Caco-2 (cell line): ENCODE measurements at regions not wholly inside any gene's neighbourhood (a gene's known extent, or its start where the extent isn't known, plus 50 kb on each side); places are given as distances from the start of the nearest gene placed in this dataset.

ENCODE experiments used
- BruUV-seq: library from RNA; stranded (reverse); fragments of 400-500 nt; replicated peaks from 2 replicates; lab custom pipeline; 2021; lab: Mats Ljungman, UMichigan
- CTCF ChIA-PET: fragments of 300-600 bp; sonication (Branson Sonifier 250); formaldehyde crosslinking; loops from one replicate; lab custom pipeline; 2022; ENCODE audit warnings: antibody characterized with exemption; lab: Charles Lee
- POLR2A ChIA-PET: fragments of 300-600 bp; sonication (Branson Sonifier 250); formaldehyde crosslinking; loops from one replicate; lab custom pipeline; 2022; ENCODE audit warnings: antibody characterized with exemption; lab: Charles Lee
- DNase-seq, 2 experiments: peaks; one replicate each; pipeline versions ENCODE4 v3.0.0 to v3.0.0-alpha.2; 2020 to 2022
- H3K27me3 ChIP-seq: replicated peaks from 2 replicates; pipeline ENCODE4 v1.6.0; 2011; ENCODE audit warnings: low read length; ENCODE audit not compliant: control insufficient read depth, insufficient read depth
- H3K36me3 ChIP-seq: 2 replicates; pipeline ENCODE4 v1.5.1; 2011; ENCODE audit warnings: low read length; ENCODE audit not compliant: control insufficient read depth, insufficient read depth
- H3K4me1 ChIP-seq: fragments of 250-450 bp; sonication (Bioruptor Pico); 2 replicates; pipeline ENCODE4 v1.5.1; 2020; ENCODE audit warnings: mild to moderate bottlenecking
- H3K4me3 ChIP-seq: 2 replicates; pipeline ENCODE4 v1.5.1; 2011; ENCODE audit warnings: low read depth, mild to moderate bottlenecking, control low read depth, low read length
- H3K9me3 ChIP-seq: fragments of 250-450 bp; sonication (Bioruptor Pico); 2 replicates; pipeline ENCODE4 v1.5.1; 2020; ENCODE audit warnings: mild to moderate bottlenecking, moderate library complexity
- H3K27ac Mint-ChIP-seq: one replicate; pipeline ENCODE4 v1.8.0; 2022; ENCODE audit warnings: mixed read lengths; ENCODE audit not compliant: unreplicated experiment
- H3K27me3 Mint-ChIP-seq: one replicate; pipeline ENCODE4 v1.8.0; 2022; ENCODE audit warnings: mixed read lengths; ENCODE audit not compliant: insufficient read depth, unreplicated experiment
- H3K36me3 Mint-ChIP-seq: one replicate; pipeline ENCODE4 v1.8.0; 2022; ENCODE audit warnings: mild to moderate bottlenecking, mixed read lengths; ENCODE audit not compliant: insufficient read depth, unreplicated experiment
- H3K4me1 Mint-ChIP-seq: one replicate; pipeline ENCODE4 v1.8.0; 2022; ENCODE audit warnings: low read depth, mixed read lengths; ENCODE audit not compliant: unreplicated experiment
- H3K4me3 Mint-ChIP-seq: one replicate; pipeline ENCODE4 v1.8.0; 2022; ENCODE audit warnings: mild to moderate bottlenecking, moderate library complexity, mixed read lengths; ENCODE audit not compliant: unreplicated experiment
- H3K9me3 Mint-ChIP-seq: one replicate; pipeline ENCODE4 v1.8.0; 2022; ENCODE audit warnings: mixed read lengths; ENCODE audit not compliant: unreplicated experiment
- CTCF ChIP-seq, 2 experiments: fragments of 200-600 bp in 1 of 2; IDR thresholded peaks; 1 replicate in 1 of 2; 2 replicates in 1 of 2; pipeline versions ENCODE4 v1.5.1 to v1.8.0; 2011 to 2022; ENCODE audit warnings: antibody characterized with exemption in 1 of 2, control low read depth in 1 of 2, inconsistent platforms in 1 of 2, low read depth in 1 of 2, low read length in 1 of 2, mild to moderate bottlenecking in 1 of 2, moderate library complexity in 1 of 2; ENCODE audit not compliant: insufficient read depth in 1 of 2, severe bottlenecking in 1 of 2, unreplicated experiment in 1 of 2
- intact Hi-C: fragments of 100-400 bp; cut with micrococcal nuclease; formaldehyde crosslinking; loops from one replicate; pipeline ENCODE4 v1.10.0; 2022; ENCODE audit not compliant: unreplicated experiment

- Mint-ChIP-seq H3K27ac (no peak overlapping the region), H3K4me1 (no peaks in the 10 kb centered on the region)
- intact Hi-C loops, result no loop called here
Observed at GRCh38 chrX:40383360-40383759, 197.4 kb upstream of the ATP6AP2 start.

GRCh38 chrX:40380655-40381488 lies 199.9 kb upstream of the ATP6AP2 start:
- no peak for DNase-seq
- Histone ChIP-seq H3K27me3 (no peaks in the 10 kb centered on the region), H3K9me3 (no peaks in the 10 kb centered on the region), H3K36me3 (no peaks in the 10 kb centered on the region), H3K4me3 (no peak overlapping the region), H3K4me1 (no peaks in the 10 kb centered on the region)
- TF ChIP-seq CTCF (IDR thresholded peaks at IDR 0.05; ENCODE audit: insufficient read depth in 1 of 2, low read depth in 1 of 2, low read length in 1 of 2, severe bottlenecking in 1 of 2, unreplicated experiment in 1 of 2), result no peak
- Mint-ChIP-seq H3K4me3 (no peak overlapping the region), H3K27ac (no peak overlapping the region), H3K36me3 (no peaks in the 10 kb centered on the region), H3K27me3 (no peaks in the 10 kb centered on the region), H3K4me1 (no peaks in the 10 kb centered on the region), H3K9me3 (no peaks in the 10 kb centered on the region)
- no TSS peak for BruUV-seq
- POLR2A ChIA-PET, result no interaction called here
- CTCF ChIA-PET, result interaction anchor here (0.7 kb wide), 1 partner anchor 291 kb away, joined by 3 read pairs; no protein-coding TSS in a partner anchor
- intact Hi-C loops, result no loop called here

More at GRCh38 chrX:40383360-40383759, 197.4 kb upstream of the ATP6AP2 start:
- no peak for TF ChIP-seq CTCF (IDR thresholded peaks at IDR 0.05; ENCODE audit: insufficient read depth in 1 of 2, low read depth in 1 of 2, low read length in 1 of 2, severe bottlenecking in 1 of 2, unreplicated experiment in 1 of 2)
- H3K9me3 Mint-ChIP-seq, result no peaks in the 10 kb centered on the region
- no peak overlapping the region for H3K4me3 Mint-ChIP-seq
- H3K36me3 Mint-ChIP-seq, result no peaks in the 10 kb centered on the region
- H3K9me3 ChIP-seq, result no peaks in the 10 kb centered on the region
- no peaks in the 10 kb centered on the region for H3K27me3 Mint-ChIP-seq
- H3K27me3 ChIP-seq, result no peaks in the 10 kb centered on the region
- H3K36me3 ChIP-seq, result no peaks in the 10 kb centered on the region
- H3K4me1 ChIP-seq, result no peaks in the 10 kb centered on the region
- BruUV-seq, result no TSS peak
- DNase-seq, result no peak
- POLR2A ChIA-PET, result no interaction called here
- CTCF ChIA-PET, result no interaction called here
- H3K4me3 ChIP-seq, result no peak overlapping the region

GRCh38 chrX:40377684-40378083 lies 203.1 kb upstream of the ATP6AP2 start:
- no peak for TF ChIP-seq CTCF (IDR thresholded peaks at IDR 0.05; ENCODE audit: insufficient read depth in 1 of 2, low read depth in 1 of 2, low read length in 1 of 2, severe bottlenecking in 1 of 2, unreplicated experiment in 1 of 2)
- Mint-ChIP-seq H3K9me3 (no peaks in the 10 kb centered on the region), H3K27ac (no peak overlapping the region), H3K36me3 (no peaks in the 10 kb centered on the region), H3K4me1 (no peaks in the 10 kb centered on the region), H3K27me3 (no peaks in the 10 kb centered on the region), H3K4me3 (no peak overlapping the region)
- Histone ChIP-seq H3K27me3 (no peaks in the 10 kb centered on the region), H3K4me3 (no peak overlapping the region), H3K36me3 (no peaks in the 10 kb centered on the region), H3K4me1 (no peaks in the 10 kb centered on the region), H3K9me3 (no peaks in the 10 kb centered on the region)
- DNase-seq, result no peak
- intact Hi-C loops, result no loop called here
- no TSS peak for BruUV-seq
- ChIA-PET POLR2A (no interaction called here), CTCF (no interaction called here)
